ENCODE measurements at regions not wholly inside any gene's neighbourhood (a gene's known extent, or its start where the extent isn't known, plus 50 kb on each side); places are given as distances from the start of the nearest gene placed in this dataset.

GRCh38 chr21:43322311-43322710 lies 104.6 kb downstream of the SIK1 start:
- DNase-seq (ENCODE audit: low read depth), result no peak
- TF ChIP-seq CTCF (IDR thresholded peaks at IDR 0.05; ENCODE audit: control insufficient read depth, extremely low read depth, insufficient read depth), result no peak
- no peak overlapping the region for H3K4me3 ChIP-seq (ENCODE audit: low read depth, low read length)

DNA sequence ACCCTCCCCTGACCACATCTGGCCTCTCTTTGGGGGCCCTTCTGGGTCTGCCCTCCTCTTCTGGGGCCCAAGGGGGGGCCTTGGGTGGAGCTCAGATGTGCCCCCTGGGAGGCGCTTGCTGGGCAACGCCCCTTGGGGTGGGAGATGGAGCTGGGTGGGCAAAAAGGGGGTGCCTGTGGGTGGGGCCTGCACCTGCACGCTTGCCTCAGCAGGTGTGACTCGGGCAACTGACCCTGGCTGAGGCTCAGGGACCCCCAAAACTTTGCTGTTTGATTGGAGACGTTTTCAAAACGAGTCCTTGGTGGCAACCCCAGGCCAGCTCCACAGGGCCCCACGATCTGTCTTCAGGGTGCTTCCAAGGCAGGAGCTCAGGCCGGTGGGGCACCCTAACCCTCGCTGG lies 105.3 kb downstream of the SIK1 start:
- no peak overlapping the region for H3K4me3 ChIP-seq (ENCODE audit: low read depth, low read length)
- DNase-seq (ENCODE audit: low read depth), result no peak
- no peak for TF ChIP-seq CTCF (IDR thresholded peaks at IDR 0.05; ENCODE audit: control insufficient read depth, extremely low read depth, insufficient read depth)

GRCh38 chr21:43321111-43321510 lies 105.8 kb downstream of the SIK1 start:
- no peak overlapping the region for H3K4me3 ChIP-seq (ENCODE audit: low read depth, low read length)
- TF ChIP-seq CTCF (IDR thresholded peaks at IDR 0.05; ENCODE audit: control insufficient read depth, extremely low read depth, insufficient read depth), result no peak
- DNase-seq (ENCODE audit: low read depth), result no peak

- H3K4me3 ChIP-seq (ENCODE audit: low read depth, low read length), result no peak overlapping the region
- no peak for DNase-seq (ENCODE audit: low read depth)
- TF ChIP-seq CTCF (IDR thresholded peaks at IDR 0.05; ENCODE audit: control insufficient read depth, extremely low read depth, insufficient read depth), result no peak
These were observed 106.4 kb downstream of the SIK1 start for GRCh38 chr21:43320526-43320925.

GRCh38 chr21:43318841-43319781 lies 107.8 kb downstream of the SIK1 start:
- H3K4me3 ChIP-seq (ENCODE audit: low read depth, low read length), result no peak overlapping the region
- DNase-seq (ENCODE audit: low read depth), result no peak
- no peak for TF ChIP-seq CTCF (IDR thresholded peaks at IDR 0.05; ENCODE audit: control insufficient read depth, extremely low read depth, insufficient read depth)

DNA sequence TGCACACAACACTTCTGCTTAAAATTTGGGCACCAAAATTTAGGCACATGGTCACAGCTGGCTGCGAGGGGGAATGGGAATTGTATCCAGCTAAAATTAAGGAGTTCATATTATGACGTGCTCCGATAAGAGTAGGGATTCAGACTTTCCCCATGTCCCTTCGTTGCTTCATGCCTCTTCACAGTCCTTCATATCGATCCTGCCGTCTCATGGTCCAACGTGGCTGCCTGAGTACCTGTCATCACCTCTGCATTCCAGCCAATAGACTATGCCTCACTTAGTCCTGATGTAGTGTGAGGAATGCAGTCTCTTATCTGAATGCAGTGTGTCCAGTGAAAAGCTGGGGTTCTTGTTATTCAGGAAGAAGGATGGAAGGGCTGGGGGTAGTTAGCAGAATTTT lies 108.6 kb downstream of the SIK1 start:
- TF ChIP-seq CTCF (IDR thresholded peaks at IDR 0.05; ENCODE audit: control insufficient read depth, extremely low read depth, insufficient read depth), result no peak
- DNase-seq (ENCODE audit: low read depth), result no peak

DNA sequence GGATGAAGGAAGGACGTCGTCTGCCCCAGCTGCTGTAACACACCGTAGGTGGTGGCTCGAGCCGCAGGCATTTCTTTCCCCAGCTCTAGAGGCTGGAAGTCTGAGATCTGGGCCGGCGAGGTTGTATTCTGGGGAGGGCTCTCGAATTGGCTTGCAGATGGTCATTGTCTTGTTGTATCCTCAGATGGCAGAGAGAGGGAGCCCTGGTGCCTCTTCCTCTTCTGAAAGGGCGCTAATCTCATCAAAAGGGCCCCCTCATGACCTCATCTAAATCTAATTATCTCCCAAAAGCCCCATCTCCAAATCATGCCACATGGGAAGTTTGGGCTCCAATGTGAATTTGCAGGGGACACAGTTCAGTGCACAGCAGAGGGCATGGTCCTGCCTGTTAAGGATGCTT lies 109.0 kb downstream of the SIK1 start:
- TF ChIP-seq CTCF (IDR thresholded peaks at IDR 0.05; ENCODE audit: control insufficient read depth, extremely low read depth, insufficient read depth), result no peak
- DNase-seq (ENCODE audit: low read depth), result no peak
- H3K4me3 ChIP-seq (ENCODE audit: low read depth, low read length), result no peak overlapping the region

More for the DNA sequence above, 108.6 kb downstream of the SIK1 start:
- H3K4me3 ChIP-seq (ENCODE audit: low read depth, low read length), result no peak overlapping the region
